ENCODE measurements at regions not wholly inside any gene's neighbourhood (a gene's known extent, or its start where the extent isn't known, plus 50 kb on each side); places are given as distances from the start of the nearest gene placed in this dataset.

DNA sequence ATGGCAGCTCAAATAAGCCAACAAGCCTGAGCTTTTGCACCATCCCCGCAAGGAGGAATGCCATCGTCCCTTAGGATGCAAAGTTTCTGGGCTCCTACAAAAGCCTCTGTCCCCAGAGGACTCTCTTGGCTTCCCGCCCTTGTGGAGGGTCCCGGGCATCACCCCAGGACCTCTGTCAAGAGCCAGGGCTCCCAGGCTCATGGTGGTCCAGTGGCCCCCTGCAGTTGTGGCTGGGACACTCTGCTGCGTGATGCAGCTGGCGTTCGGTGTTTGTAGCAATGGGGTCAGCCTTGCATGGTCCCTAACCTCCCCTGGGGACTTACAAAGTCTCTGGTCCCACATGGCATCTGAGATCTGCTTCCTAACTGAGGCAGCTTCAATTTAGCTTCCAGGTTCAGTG lies 104.7 kb downstream of the RIPK4 start:
- TF ChIP-seq, protein P1, sequence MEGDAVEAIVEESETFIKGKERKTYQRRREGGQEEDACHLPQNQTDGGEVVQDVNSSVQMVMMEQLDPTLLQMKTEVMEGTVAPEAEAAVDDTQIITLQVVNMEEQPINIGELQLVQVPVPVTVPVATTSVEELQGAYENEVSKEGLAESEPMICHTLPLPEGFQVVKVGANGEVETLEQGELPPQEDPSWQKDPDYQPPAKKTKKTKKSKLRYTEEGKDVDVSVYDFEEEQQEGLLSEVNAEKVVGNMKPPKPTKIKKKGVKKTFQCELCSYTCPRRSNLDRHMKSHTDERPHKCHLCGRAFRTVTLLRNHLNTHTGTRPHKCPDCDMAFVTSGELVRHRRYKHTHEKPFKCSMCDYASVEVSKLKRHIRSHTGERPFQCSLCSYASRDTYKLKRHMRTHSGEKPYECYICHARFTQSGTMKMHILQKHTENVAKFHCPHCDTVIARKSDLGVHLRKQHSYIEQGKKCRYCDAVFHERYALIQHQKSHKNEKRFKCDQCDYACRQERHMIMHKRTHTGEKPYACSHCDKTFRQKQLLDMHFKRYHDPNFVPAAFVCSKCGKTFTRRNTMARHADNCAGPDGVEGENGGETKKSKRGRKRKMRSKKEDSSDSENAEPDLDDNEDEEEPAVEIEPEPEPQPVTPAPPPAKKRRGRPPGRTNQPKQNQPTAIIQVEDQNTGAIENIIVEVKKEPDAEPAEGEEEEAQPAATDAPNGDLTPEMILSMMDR (IDR thresholded peaks at IDR 0.05; ENCODE audit: low read depth, low read length, missing control alignments), result no peak
- no peak overlapping the region for H3K4me3 ChIP-seq (ENCODE audit: low read depth, low read length)
- DNase-seq (ENCODE audit: low read depth), result no peak

DNA sequence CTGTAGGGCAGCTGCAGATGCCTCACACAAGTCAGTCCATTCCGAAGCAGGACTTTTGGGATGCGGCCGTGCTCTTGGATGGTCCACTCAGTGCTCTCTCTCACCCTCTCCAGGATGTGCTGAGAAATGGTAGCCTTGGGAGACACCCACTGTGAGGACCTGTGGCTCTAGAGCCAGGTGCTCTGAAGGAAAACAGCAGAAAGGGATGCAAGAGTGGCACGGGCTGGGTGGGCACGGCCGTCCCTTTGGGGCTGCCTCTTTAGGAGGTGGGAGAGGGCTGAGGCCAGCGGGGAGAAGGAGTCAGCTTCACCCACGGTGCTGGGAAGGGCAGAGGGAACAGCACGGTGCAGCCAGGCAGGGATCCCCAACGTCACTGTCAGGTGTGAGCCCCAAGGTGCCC lies 106.1 kb downstream of the RIPK4 start:
- DNase-seq (ENCODE audit: low read depth), result no peak
- TF ChIP-seq, protein P1 (IDR thresholded peaks at IDR 0.05; ENCODE audit: low read depth, low read length, missing control alignments), result no peak
- H3K4me3 ChIP-seq (ENCODE audit: low read depth, low read length), result no peak overlapping the region

DNA sequence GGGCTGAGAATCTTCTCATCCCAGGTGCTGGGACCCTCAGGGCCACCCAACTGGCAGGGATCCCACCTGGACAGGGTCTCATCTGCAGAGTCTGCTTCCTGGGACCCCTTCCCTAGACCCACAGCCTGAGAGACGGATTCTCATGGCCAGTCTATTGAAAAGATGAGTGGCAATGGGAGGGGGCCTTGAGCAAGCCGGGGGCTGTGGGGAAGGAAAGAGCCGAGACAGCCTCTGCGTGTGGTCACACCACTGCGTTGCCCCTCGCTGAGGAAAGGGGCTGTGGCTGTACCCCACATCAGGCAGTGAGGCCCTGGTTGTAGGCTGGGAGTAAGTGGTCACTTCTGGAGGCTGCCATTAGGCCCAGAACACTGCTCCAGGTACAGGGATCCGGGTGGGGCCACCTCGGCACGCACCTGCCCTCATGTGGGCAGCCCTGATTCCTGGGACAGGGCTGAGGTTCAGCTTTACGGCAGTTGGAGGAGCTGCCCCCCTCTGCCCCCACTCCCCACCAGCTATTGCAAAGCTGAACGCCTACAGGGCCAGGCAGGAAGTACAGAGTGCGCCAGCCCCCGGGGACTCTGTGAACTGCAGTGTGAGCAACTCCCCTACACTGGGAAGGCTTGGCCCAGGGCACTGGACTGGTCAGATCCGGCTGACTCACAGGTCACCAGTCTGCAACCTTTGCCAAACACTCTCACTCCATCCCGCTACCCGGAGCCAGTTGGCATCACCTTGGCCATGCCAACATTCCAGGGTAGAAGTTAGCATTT lies 106.9 kb downstream of the RIPK4 start:
- no peak for DNase-seq (ENCODE audit: low read depth)
- TF ChIP-seq, protein P1 (IDR thresholded peaks at IDR 0.05; ENCODE audit: low read depth, low read length, missing control alignments), result no peak

DNA sequence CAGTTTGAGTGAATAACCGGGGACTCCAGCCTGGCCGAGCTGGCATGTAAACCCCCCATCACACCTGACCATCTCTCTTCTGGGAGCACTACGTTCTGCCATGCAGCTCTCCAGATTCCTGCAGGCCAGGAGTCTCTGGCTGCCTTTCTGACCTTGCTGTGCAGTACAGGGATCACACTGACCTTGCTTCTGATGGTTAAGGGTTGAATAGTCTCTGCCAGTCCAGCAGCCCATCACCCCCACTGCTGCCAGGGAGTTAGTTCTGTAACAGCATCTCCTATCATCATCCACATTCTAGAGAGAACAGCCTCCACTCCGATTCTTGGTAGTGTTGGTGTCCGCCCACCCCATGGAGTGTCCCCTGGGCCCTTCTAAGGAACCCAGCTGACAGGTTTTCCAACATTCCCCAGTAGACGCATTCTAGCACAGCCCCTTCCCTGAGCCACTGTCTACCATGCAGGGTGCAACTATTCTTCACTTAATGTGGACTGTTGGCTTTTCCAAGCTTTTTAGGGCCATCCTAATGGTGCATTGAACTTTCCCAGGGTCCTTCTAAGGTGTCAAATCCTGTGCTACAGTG lies 109.8 kb downstream of the RIPK4 start:
- TF ChIP-seq, protein P1 (IDR thresholded peaks at IDR 0.05; ENCODE audit: low read depth, low read length, missing control alignments), result no peak

More for the DNA sequence above, 106.9 kb downstream of the RIPK4 start:
- no peak overlapping the region for H3K4me3 ChIP-seq (ENCODE audit: low read depth, low read length)

DNA sequence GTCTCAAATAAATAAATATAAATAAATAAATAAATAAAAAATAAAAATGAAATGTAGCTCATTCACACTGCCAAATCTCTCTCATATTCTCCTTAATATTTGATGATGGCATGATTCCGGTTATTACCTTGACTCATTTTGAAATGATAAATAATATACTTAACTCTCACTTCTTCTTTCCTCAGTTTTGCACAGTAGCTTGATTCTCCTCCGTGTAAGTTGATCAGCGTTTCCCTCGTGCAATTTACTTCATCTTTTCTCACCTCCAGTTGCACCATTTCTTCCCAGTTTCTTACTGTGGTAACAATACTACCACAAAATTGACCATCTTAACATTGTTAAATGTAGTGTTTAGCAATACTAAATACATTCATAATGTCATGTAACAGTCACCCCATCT lies 111.6 kb downstream of the RIPK4 start:
- DNase-seq (ENCODE audit: low read depth), result no peak
- no peak overlapping the region for H3K4me3 ChIP-seq (ENCODE audit: low read depth, low read length)
- TF ChIP-seq, protein P1 (IDR thresholded peaks at IDR 0.05; ENCODE audit: low read depth, low read length, missing control alignments), result no peak

More for the DNA sequence above, 109.8 kb downstream of the RIPK4 start:
- no peak overlapping the region for H3K4me3 ChIP-seq (ENCODE audit: low read depth, low read length)
- no peak for DNase-seq (ENCODE audit: low read depth)

DNA sequence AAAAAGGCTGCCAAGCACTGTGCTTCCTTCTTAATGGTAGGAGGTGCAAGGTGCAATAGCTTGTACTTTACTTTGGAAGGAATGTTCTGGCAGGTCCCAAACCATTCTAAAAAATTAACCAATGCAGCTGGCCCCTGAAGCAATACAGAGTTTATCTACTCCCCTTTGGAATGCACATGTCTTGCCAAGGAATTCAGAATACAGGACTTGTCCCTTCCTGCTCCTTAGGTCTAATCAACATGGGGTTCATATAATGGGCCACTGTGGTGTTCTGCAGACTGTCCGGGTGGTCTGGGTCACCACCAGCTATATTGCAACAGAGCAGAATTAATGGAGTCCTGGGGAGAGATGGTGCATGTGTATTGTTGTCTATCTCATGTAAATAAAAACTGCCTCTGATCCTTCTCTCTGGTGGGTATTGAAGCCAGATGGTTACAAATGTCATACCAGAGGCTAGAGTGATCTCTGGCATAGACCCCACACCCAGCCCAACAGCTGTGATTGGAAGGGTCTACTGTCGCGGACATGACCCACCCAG lies 112.8 kb downstream of the RIPK4 start:
- no peak for DNase-seq (ENCODE audit: low read depth)

More for the DNA sequence above, 112.8 kb downstream of the RIPK4 start:
- no peak overlapping the region for H3K4me3 ChIP-seq (ENCODE audit: low read depth, low read length)
- TF ChIP-seq, protein P1 (IDR thresholded peaks at IDR 0.05; ENCODE audit: low read depth, low read length, missing control alignments), result no peak
